ENCODE measurements at regions not wholly inside any gene's neighbourhood (a gene's known extent, or its start where the extent isn't known, plus 50 kb on each side); places are given as distances from the start of the nearest gene placed in this dataset.

- Histone ChIP-seq H3F3A (ENCODE audit: control insufficient read depth, insufficient read depth) (no peaks in the 10 kb centered on the region), H3K36me3 (ENCODE audit: control insufficient read depth, low read length) (no peaks in the 10 kb centered on the region)
- TF ChIP-seq EZH2phosphoT487 (IDR thresholded peaks at IDR 0.05; ENCODE audit: borderline replicate concordance, low read length): no peak
Observed at GRCh38 chr21:27735699-27736098, 768.8 kb upstream of the ADAMTS5 start.

GRCh38 chr21:27734146-27734545, 767.3 kb upstream of the ADAMTS5 start:
- H3K9me3 ChIP-seq (ENCODE audit: control insufficient read depth, insufficient read depth, low read length): no peaks in the 10 kb centered on the region
- H3K4me2 ChIP-seq (ENCODE audit: low read length): no peak overlapping the region
- no peaks in the 10 kb centered on the region for H3K36me3 ChIP-seq (ENCODE audit: control insufficient read depth, low read length)
- no peaks in the 10 kb centered on the region for H3K4me1 ChIP-seq (ENCODE audit: control insufficient read depth, low read length)
- no peaks in the 10 kb centered on the region for H4K20me1 ChIP-seq (ENCODE audit: control insufficient read depth, insufficient read depth, low read depth, low read length)
- TF ChIP-seq EZH2phosphoT487 (IDR thresholded peaks at IDR 0.05; ENCODE audit: borderline replicate concordance, low read length) (no peak), CTCF (IDR thresholded peaks at IDR 0.05; ENCODE audit: low read depth, low read length, poor library complexity, severe bottlenecking) (no peak)
- no peaks in the 10 kb centered on the region for H3F3A ChIP-seq (ENCODE audit: control insufficient read depth, insufficient read depth)
- H3K27me3 ChIP-seq (ENCODE audit: control insufficient read depth, low read length): no peaks in the 10 kb centered on the region
- H3K79me2 ChIP-seq (ENCODE audit: control insufficient read depth, low read length): no peaks in the 10 kb centered on the region
- no peaks in the 10 kb centered on the region for H3K9me2 ChIP-seq (replicated peaks; ENCODE audit: control insufficient read depth, low read length)
- H3K4me3 ChIP-seq (ENCODE audit: low read length): no peak overlapping the region
- H3K27ac ChIP-seq (ENCODE audit: low read depth, low read length): no peak overlapping the region

More at GRCh38 chr21:27735699-27736098, 768.8 kb upstream of the ADAMTS5 start:
- Histone ChIP-seq H3K27me3 (ENCODE audit: control insufficient read depth, low read length) (no peaks in the 10 kb centered on the region), H3K4me2 (ENCODE audit: low read length) (no peak overlapping the region), H3K4me3 (ENCODE audit: low read length) (no peak overlapping the region), H3K4me1 (ENCODE audit: control insufficient read depth, low read length) (no peaks in the 10 kb centered on the region), H3K9me2 (replicated peaks; ENCODE audit: control insufficient read depth, low read length) (no peaks in the 10 kb centered on the region), H3K79me2 (ENCODE audit: control insufficient read depth, low read length) (no peaks in the 10 kb centered on the region), H3K9me3 (ENCODE audit: control insufficient read depth, insufficient read depth, low read length) (no peaks in the 10 kb centered on the region), H3K27ac (ENCODE audit: low read depth, low read length) (no peak overlapping the region), H4K20me1 (ENCODE audit: control insufficient read depth, insufficient read depth, low read depth, low read length) (no peaks in the 10 kb centered on the region)

- Histone ChIP-seq H3K27me3 (ENCODE audit: control insufficient read depth, low read length) (no peaks in the 10 kb centered on the region), H3K79me2 (ENCODE audit: control insufficient read depth, low read length) (no peaks in the 10 kb centered on the region), H3K4me1 (ENCODE audit: control insufficient read depth, low read length) (no peaks in the 10 kb centered on the region), H3K4me2 (ENCODE audit: low read length) (no peak overlapping the region), H4K20me1 (ENCODE audit: control insufficient read depth, insufficient read depth, low read depth, low read length) (no peaks in the 10 kb centered on the region), H3K36me3 (ENCODE audit: control insufficient read depth, low read length) (no peaks in the 10 kb centered on the region), H3K4me3 (ENCODE audit: low read length) (no peak overlapping the region), H3K9me3 (ENCODE audit: control insufficient read depth, insufficient read depth, low read length) (peaks cover 3% of the 10 kb centered on the region; the same call in 1 of the 2 replicates), H3K9me2 (replicated peaks; ENCODE audit: control insufficient read depth, low read length) (no peaks in the 10 kb centered on the region), H3K27ac (ENCODE audit: low read depth, low read length) (no peak overlapping the region), H3F3A (ENCODE audit: control insufficient read depth, insufficient read depth) (no peaks in the 10 kb centered on the region)
- TF ChIP-seq EZH2phosphoT487 (IDR thresholded peaks at IDR 0.05; ENCODE audit: borderline replicate concordance, low read length) (no peak), CTCF (IDR thresholded peaks at IDR 0.05; ENCODE audit: low read depth, low read length, poor library complexity, severe bottlenecking) (no peak)
Observed at GRCh38 chr21:27725916-27726315, 759.0 kb upstream of the ADAMTS5 start.

- H3K4me2 ChIP-seq (ENCODE audit: low read length): no peak overlapping the region
- no peak for TF ChIP-seq EZH2phosphoT487 (IDR thresholded peaks at IDR 0.05; ENCODE audit: borderline replicate concordance, low read length)
- no peak for TF ChIP-seq CTCF (IDR thresholded peaks at IDR 0.05; ENCODE audit: low read depth, low read length, poor library complexity, severe bottlenecking)
Observed at GRCh38 chr21:27722095-27722494, 755.2 kb upstream of the ADAMTS5 start.

More at GRCh38 chr21:27722095-27722494, 755.2 kb upstream of the ADAMTS5 start:
- no peaks in the 10 kb centered on the region for H3F3A ChIP-seq (ENCODE audit: control insufficient read depth, insufficient read depth)
- no peak overlapping the region for H3K27ac ChIP-seq (ENCODE audit: low read depth, low read length)
- no peaks in the 10 kb centered on the region for H3K4me1 ChIP-seq (ENCODE audit: control insufficient read depth, low read length)
- no peaks in the 10 kb centered on the region for H3K79me2 ChIP-seq (ENCODE audit: control insufficient read depth, low read length)
- H4K20me1 ChIP-seq (ENCODE audit: control insufficient read depth, insufficient read depth, low read depth, low read length): no peaks in the 10 kb centered on the region
- H3K36me3 ChIP-seq (ENCODE audit: control insufficient read depth, low read length): no peaks in the 10 kb centered on the region
- H3K9me3 ChIP-seq (ENCODE audit: control insufficient read depth, insufficient read depth, low read length): no peaks in the 10 kb centered on the region; the same call in 1 of the 2 replicates
- H3K9me2 ChIP-seq (replicated peaks; ENCODE audit: control insufficient read depth, low read length): no peaks in the 10 kb centered on the region
- no peaks in the 10 kb centered on the region for H3K27me3 ChIP-seq (ENCODE audit: control insufficient read depth, low read length)
- no peak overlapping the region for H3K4me3 ChIP-seq (ENCODE audit: low read length)
